ENCODE measurements at regions not wholly inside any gene's neighbourhood (a gene's known extent, or its start where the extent isn't known, plus 50 kb on each side); places are given as distances from the start of the nearest gene placed in this dataset.

DNA sequence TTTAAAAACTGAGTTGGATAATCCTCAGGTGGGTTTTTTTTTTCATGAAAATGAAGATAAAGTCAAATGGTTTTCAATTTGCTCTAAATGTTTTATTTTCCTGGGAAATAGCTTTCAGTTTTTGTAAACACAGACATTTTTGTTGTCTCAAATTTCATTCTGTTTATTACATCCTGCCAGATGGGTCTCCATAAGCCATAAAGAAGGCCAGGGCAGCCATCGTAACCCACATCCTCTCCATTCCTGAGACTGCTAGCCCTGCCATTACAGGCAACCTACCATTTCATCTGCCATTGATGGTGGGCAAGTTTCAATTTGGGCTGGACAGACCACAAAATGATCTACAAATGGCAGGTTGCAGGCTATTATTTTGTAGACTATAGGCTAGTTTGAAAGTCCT lies 60.8 kb downstream of the BTBD3 start:
- Mint-ChIP-seq H3K4me1 (peaks cover 25 to 28% of the 10 kb centered on the region in 2 experiments), H3K27ac (no peak overlapping the region), H3K36me3 (ENCODE audit: insufficient read depth in 1 of 3, low read depth in 3 of 3) (peaks cover 0 to 10% (median 0%) of the 10 kb centered on the region in 3 experiments; a peak in 3 of 7 replicates), H3K27me3 (ENCODE audit: low read depth) (peaks cover 2% of the 10 kb centered on the region; the same call in 1 of the 2 replicates), H3K4me3 (no peak overlapping the region), H3K9me3 (peaks cover 0 to 5% of the 10 kb centered on the region in 2 experiments; a peak in 1 of 5 replicates)
- no peak overlapping the region for H3K23ac ChIP-seq (ENCODE audit: insufficient read length, low read depth, low read length)
- H2BK5ac ChIP-seq (ENCODE audit: insufficient read length, low read length), result no peak overlapping the region
- no peak overlapping the region for H3K14ac ChIP-seq (ENCODE audit: insufficient read depth, low read length)
- H4K8ac ChIP-seq (replicated peaks; ENCODE audit: insufficient read length, low read depth, low read length), result no peak overlapping the region
- TF ChIP-seq CTCF (conservative IDR thresholded peaks at IDR 0.05), result no peak
- no peak for DNase-seq
- no peak overlapping the region; the same call in 1 of the 2 replicates for H2BK15ac ChIP-seq (ENCODE audit: low read depth, low read length)
- H4K5ac ChIP-seq (ENCODE audit: insufficient read length, low read depth, low read length), result no peak overlapping the region
- no peak overlapping the region for H3K27ac ChIP-seq (ENCODE audit: insufficient read length, low read depth, low read length)
- H3K56ac ChIP-seq (ENCODE audit: insufficient read length, low read depth, low read length), result no peak overlapping the region
- no peak overlapping the region for H3K18ac ChIP-seq (ENCODE audit: insufficient read length, low read depth, low read length)
- no peak overlapping the region for H3K4ac ChIP-seq (ENCODE audit: low read depth, low read length)
- H3K9me3 ChIP-seq (ENCODE audit: control insufficient read depth, low read depth, low read length), result no peaks in the 10 kb centered on the region
- H2AK5ac ChIP-seq (ENCODE audit: insufficient read length, low read length), result no peak overlapping the region
- H3K23me2 ChIP-seq (ENCODE audit: insufficient read length, low read depth, low read length, poor library complexity, severe bottlenecking), result no peaks in the 10 kb centered on the region
- no peaks in the 10 kb centered on the region for H3K79me2 ChIP-seq (ENCODE audit: insufficient read depth, low read length)
- H2BK120ac ChIP-seq (ENCODE audit: low read depth, low read length, poor library complexity, severe bottlenecking), result no peak overlapping the region
- no peak overlapping the region for H2BK20ac ChIP-seq (ENCODE audit: low read depth, low read length, poor library complexity, severe bottlenecking)
- no peak overlapping the region for H3K9ac ChIP-seq (ENCODE audit: extremely low read depth, insufficient read length, low read length)
- no peaks in the 10 kb centered on the region for H4K20me1 ChIP-seq (ENCODE audit: control insufficient read depth, insufficient read depth, insufficient read length)
- no peak overlapping the region for H2AFZ ChIP-seq (ENCODE audit: low read length)
- H3K4me1 ChIP-seq (ENCODE audit: insufficient read depth, low read length), result peaks cover 8% of the 10 kb centered on the region; the same call in 1 of the 2 replicates
- no peak overlapping the region for H4K91ac ChIP-seq (ENCODE audit: insufficient read length, low read depth, low read length)
- no peaks in the 10 kb centered on the region for H3K79me1 ChIP-seq (ENCODE audit: insufficient read depth, low read depth, low read length, poor library complexity, severe bottlenecking)
- H3K4me2 ChIP-seq (ENCODE audit: insufficient read depth, insufficient read length, low read length), result no peak overlapping the region
- no peak overlapping the region for H3T11ph ChIP-seq (ENCODE audit: low read length)
- no CpG with 5 or more reads among the region's 1 CpG for WGBS (ENCODE audit: extremely low coverage, insufficient read length, low lambda C conversion rate)
- no peaks in the 10 kb centered on the region for H3K27me3 ChIP-seq (ENCODE audit: insufficient read depth, low read length)
- no peak overlapping the region for H2BK12ac ChIP-seq (ENCODE audit: insufficient read length, low read depth, low read length)
